Mucosa of stomach (tissue), 1 donor: ENCODE measurements at regions not wholly inside any gene's neighbourhood (a gene's known extent, or its start where the extent isn't known, plus 50 kb on each side); places are given as distances from the start of the nearest gene placed in this dataset.

Experiments
- H3K27me3 ChIP-seq: one replicate; pipeline ENCODE4 v1.7.0; 2013; ENCODE audit warnings: mild to moderate bottlenecking, low read length; ENCODE audit not compliant: control insufficient read depth, insufficient read depth
- H3K36me3 ChIP-seq: one replicate; pipeline ENCODE4 v1.7.0; 2013; ENCODE audit warnings: low read length; ENCODE audit not compliant: control insufficient read depth, insufficient read depth
- H3K4me1 ChIP-seq: one replicate; pipeline ENCODE4 v1.7.0; 2013; ENCODE audit warnings: mild to moderate bottlenecking, low read length; ENCODE audit not compliant: control insufficient read depth, insufficient read depth
- H3K4me3 ChIP-seq: one replicate; pipeline ENCODE4 v1.7.0; 2013; ENCODE audit warnings: low read length
- H3K9ac ChIP-seq: one replicate; pipeline ENCODE4 v1.7.0; 2013; ENCODE audit warnings: mild to moderate bottlenecking, low read length, moderate library complexity
- H3K9me3 ChIP-seq: one replicate; pipeline ENCODE4 v1.7.0; 2013; ENCODE audit warnings: mild to moderate bottlenecking, low read length, moderate library complexity; ENCODE audit not compliant: control insufficient read depth
- donor health status: Pancreatic carcinoma.

- H3K9me3 ChIP-seq = no peaks in the 10 kb centered on the region
- H3K36me3 ChIP-seq = no peaks in the 10 kb centered on the region
- no peak overlapping the region for H3K4me3 ChIP-seq
- no peak overlapping the region for H3K9ac ChIP-seq
- no peaks in the 10 kb centered on the region for H3K4me1 ChIP-seq
- no peaks in the 10 kb centered on the region for H3K27me3 ChIP-seq
Measured at GRCh38 chr13:64849196-64849595, 2380.9 kb downstream of the PCDH9 start.

GRCh38 chr13:64847767-64848166, 2382.4 kb downstream of the PCDH9 start:
- Histone ChIP-seq H3K4me1 (no peaks in the 10 kb centered on the region), H3K9me3 (no peaks in the 10 kb centered on the region), H3K27me3 (no peaks in the 10 kb centered on the region), H3K4me3 (no peak overlapping the region), H3K9ac (no peak overlapping the region), H3K36me3 (no peaks in the 10 kb centered on the region)

GRCh38 chr13:64845110-64845509, 2385.0 kb downstream of the PCDH9 start:
- no peaks in the 10 kb centered on the region for H3K4me1 ChIP-seq
- H3K36me3 ChIP-seq = no peaks in the 10 kb centered on the region
- H3K9me3 ChIP-seq = no peaks in the 10 kb centered on the region
- no peak overlapping the region for H3K4me3 ChIP-seq
- no peak overlapping the region for H3K9ac ChIP-seq
- H3K27me3 ChIP-seq = no peaks in the 10 kb centered on the region

- Histone ChIP-seq H3K4me3 (no peak overlapping the region), H3K36me3 (no peaks in the 10 kb centered on the region), H3K27me3 (no peaks in the 10 kb centered on the region), H3K9me3 (no peaks in the 10 kb centered on the region), H3K9ac (no peak overlapping the region), H3K4me1 (no peaks in the 10 kb centered on the region)
Measured at GRCh38 chr13:64819081-64819480, 2411.1 kb downstream of the PCDH9 start.

- no peaks in the 10 kb centered on the region for H3K4me1 ChIP-seq
- H3K9me3 ChIP-seq = no peaks in the 10 kb centered on the region
- no peak overlapping the region for H3K9ac ChIP-seq
- no peaks in the 10 kb centered on the region for H3K36me3 ChIP-seq
- H3K4me3 ChIP-seq = no peak overlapping the region
- H3K27me3 ChIP-seq = no peaks in the 10 kb centered on the region
Measured at GRCh38 chr13:64817691-64818090, 2412.4 kb downstream of the PCDH9 start.

- Histone ChIP-seq H3K9me3 (no peaks in the 10 kb centered on the region), H3K9ac (no peak overlapping the region), H3K4me3 (no peak overlapping the region), H3K36me3 (no peaks in the 10 kb centered on the region), H3K4me1 (no peaks in the 10 kb centered on the region), H3K27me3 (no peaks in the 10 kb centered on the region)
Measured at GRCh38 chr13:64810750-64811149, 2419.4 kb downstream of the PCDH9 start.

- no peaks in the 10 kb centered on the region for H3K9me3 ChIP-seq
- no peaks in the 10 kb centered on the region for H3K4me1 ChIP-seq
- H3K9ac ChIP-seq = no peak overlapping the region
- H3K36me3 ChIP-seq = no peaks in the 10 kb centered on the region
- no peaks in the 10 kb centered on the region for H3K27me3 ChIP-seq
- H3K4me3 ChIP-seq = no peak overlapping the region
Measured at GRCh38 chr13:64808704-64809103, 2421.4 kb downstream of the PCDH9 start.

GRCh38 chr13:64801768-64802167, 2428.4 kb downstream of the PCDH9 start:
- no peaks in the 10 kb centered on the region for H3K9me3 ChIP-seq
- no peak overlapping the region for H3K9ac ChIP-seq
- H3K4me3 ChIP-seq = no peak overlapping the region
- H3K36me3 ChIP-seq = no peaks in the 10 kb centered on the region
- H3K27me3 ChIP-seq = no peaks in the 10 kb centered on the region
- no peaks in the 10 kb centered on the region for H3K4me1 ChIP-seq

GRCh38 chr13:64798422-64798821, 2431.7 kb downstream of the PCDH9 start:
- no peaks in the 10 kb centered on the region for H3K36me3 ChIP-seq
- H3K4me3 ChIP-seq = no peak overlapping the region
- no peaks in the 10 kb centered on the region for H3K27me3 ChIP-seq
- no peak overlapping the region for H3K9ac ChIP-seq
- H3K9me3 ChIP-seq = no peaks in the 10 kb centered on the region
- H3K4me1 ChIP-seq = no peaks in the 10 kb centered on the region

GRCh38 chr13:64793592-64793991, 2436.5 kb downstream of the PCDH9 start:
- Histone ChIP-seq H3K4me1 (no peaks in the 10 kb centered on the region), H3K9ac (no peak overlapping the region), H3K4me3 (no peak overlapping the region), H3K27me3 (no peaks in the 10 kb centered on the region), H3K36me3 (no peaks in the 10 kb centered on the region), H3K9me3 (no peaks in the 10 kb centered on the region)

- Histone ChIP-seq H3K9ac (no peak overlapping the region), H3K4me3 (no peak overlapping the region), H3K4me1 (no peaks in the 10 kb centered on the region), H3K36me3 (no peaks in the 10 kb centered on the region), H3K27me3 (no peaks in the 10 kb centered on the region), H3K9me3 (no peaks in the 10 kb centered on the region)
Measured at GRCh38 chr13:64793131-64793530, 2437.0 kb downstream of the PCDH9 start.

- Histone ChIP-seq H3K4me3 (no peak overlapping the region), H3K27me3 (no peaks in the 10 kb centered on the region), H3K4me1 (no peaks in the 10 kb centered on the region), H3K9ac (no peak overlapping the region), H3K9me3 (no peaks in the 10 kb centered on the region), H3K36me3 (no peaks in the 10 kb centered on the region)
Measured at GRCh38 chr13:64791373-64791772, 2438.8 kb downstream of the PCDH9 start.

GRCh38 chr13:64782466-64782865, 2447.7 kb downstream of the PCDH9 start:
- Histone ChIP-seq H3K9me3 (no peaks in the 10 kb centered on the region), H3K4me1 (no peaks in the 10 kb centered on the region), H3K9ac (no peak overlapping the region), H3K27me3 (no peaks in the 10 kb centered on the region), H3K4me3 (no peak overlapping the region), H3K36me3 (no peaks in the 10 kb centered on the region)
